ENCODE measurements at regions not wholly inside any gene's neighbourhood (a gene's known extent, or its start where the extent isn't known, plus 50 kb on each side); places are given as distances from the start of the nearest gene placed in this dataset.

DNA sequence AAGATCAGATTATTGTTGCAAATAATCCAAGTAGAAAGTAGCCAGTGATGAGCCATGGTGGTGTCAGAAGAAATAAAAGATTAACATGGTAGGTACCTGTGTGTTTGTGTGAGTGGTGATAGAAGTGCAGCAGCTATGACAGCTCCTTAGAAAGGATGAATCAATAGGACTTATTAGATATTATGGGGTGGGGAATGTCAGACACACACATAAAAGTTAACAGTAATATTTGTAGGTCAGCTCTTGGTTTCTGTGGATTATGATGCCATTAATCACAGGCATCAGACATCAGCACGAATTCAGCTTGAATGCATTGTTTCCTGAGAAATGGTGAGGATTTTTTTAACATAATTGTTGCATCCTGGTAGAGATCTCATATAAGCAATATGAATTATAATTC, 695.7 kb downstream of the CENPC start:
- TF ChIP-seq, protein P1, sequence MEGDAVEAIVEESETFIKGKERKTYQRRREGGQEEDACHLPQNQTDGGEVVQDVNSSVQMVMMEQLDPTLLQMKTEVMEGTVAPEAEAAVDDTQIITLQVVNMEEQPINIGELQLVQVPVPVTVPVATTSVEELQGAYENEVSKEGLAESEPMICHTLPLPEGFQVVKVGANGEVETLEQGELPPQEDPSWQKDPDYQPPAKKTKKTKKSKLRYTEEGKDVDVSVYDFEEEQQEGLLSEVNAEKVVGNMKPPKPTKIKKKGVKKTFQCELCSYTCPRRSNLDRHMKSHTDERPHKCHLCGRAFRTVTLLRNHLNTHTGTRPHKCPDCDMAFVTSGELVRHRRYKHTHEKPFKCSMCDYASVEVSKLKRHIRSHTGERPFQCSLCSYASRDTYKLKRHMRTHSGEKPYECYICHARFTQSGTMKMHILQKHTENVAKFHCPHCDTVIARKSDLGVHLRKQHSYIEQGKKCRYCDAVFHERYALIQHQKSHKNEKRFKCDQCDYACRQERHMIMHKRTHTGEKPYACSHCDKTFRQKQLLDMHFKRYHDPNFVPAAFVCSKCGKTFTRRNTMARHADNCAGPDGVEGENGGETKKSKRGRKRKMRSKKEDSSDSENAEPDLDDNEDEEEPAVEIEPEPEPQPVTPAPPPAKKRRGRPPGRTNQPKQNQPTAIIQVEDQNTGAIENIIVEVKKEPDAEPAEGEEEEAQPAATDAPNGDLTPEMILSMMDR (conservative IDR thresholded peaks at IDR 0.05 in 1 of 2, IDR thresholded peaks at IDR 0.05 in 1 of 2; ENCODE audit: low read depth in 1 of 2, low read length in 2 of 2) = no peak
- TF ChIP-seq EZH2 (IDR thresholded peaks at IDR 0.05; ENCODE audit: low read length, missing control alignments) = no peak
